Natural killer cell (primary cell): ENCODE measurements at regions not wholly inside any gene's neighbourhood (a gene's known extent, or its start where the extent isn't known, plus 50 kb on each side); places are given as distances from the start of the nearest gene placed in this dataset.

Experiments
- ATAC-seq, 3 donors: fragments of 150-1000 bp in 2 of 3; fragments of 200-7000 bp in 1 of 3; cut with Tn5 transposase; 1 replicate in 1 of 3; 2 replicates in 2 of 3; pipeline ENCODE4 v1.10.0; 2021; ENCODE audit warnings: mild to moderate bottlenecking in 2 of 3, moderate library complexity in 2 of 3
- DNase-seq, 2 donors: peaks; one replicate each; pipeline versions ENCODE4 v3.0.0 to v3.0.0-alpha.2; 2013 to 2021; ENCODE audit warnings: mixed read lengths in 1 of 2
- H3K27ac ChIP-seq: one replicate; pipeline ENCODE4 v1.5.1; 2013; ENCODE audit warnings: mild to moderate bottlenecking, low read length
- H3K27me3 ChIP-seq: one replicate; pipeline ENCODE4 v1.6.1; 2013; ENCODE audit warnings: low read length; ENCODE audit not compliant: control insufficient read depth, insufficient read depth
- H3K36me3 ChIP-seq: one replicate; pipeline ENCODE4 v1.6.1; 2013; ENCODE audit warnings: low read length; ENCODE audit not compliant: control insufficient read depth, insufficient read depth
- H3K4me1 ChIP-seq: one replicate; pipeline ENCODE4 v1.6.1; 2013; ENCODE audit warnings: low read length; ENCODE audit not compliant: control insufficient read depth, insufficient read depth
- H3K4me3 ChIP-seq: one replicate; pipeline ENCODE4 v1.5.1; 2013; ENCODE audit warnings: low read length
- H3K9me3 ChIP-seq: one replicate; pipeline ENCODE4 v1.6.1; 2013; ENCODE audit warnings: low read length; ENCODE audit not compliant: control insufficient read depth, insufficient read depth
- H3K27ac Mint-ChIP-seq, 2 donors: one replicate each; pipeline ENCODE4 v1.8.0; 2022; ENCODE audit warnings: mild to moderate bottlenecking in 2 of 2, mixed read lengths in 2 of 2, moderate library complexity in 1 of 2
- H3K27me3 Mint-ChIP-seq, 2 donors: one replicate each; pipeline ENCODE4 v1.8.0; 2022; ENCODE audit warnings: low read depth in 2 of 2, mixed read lengths in 2 of 2
- H3K36me3 Mint-ChIP-seq: one replicate; pipeline ENCODE4 v1.8.0; 2022; ENCODE audit warnings: mixed read lengths
- H3K4me1 Mint-ChIP-seq, 2 donors: one replicate each; pipeline ENCODE4 v1.8.0; 2022; ENCODE audit warnings: mixed read lengths in 2 of 2
- H3K4me3 Mint-ChIP-seq: one replicate; pipeline ENCODE4 v1.8.0; 2022; ENCODE audit warnings: mild to moderate bottlenecking, moderate library complexity, mixed read lengths
- H3K9me3 Mint-ChIP-seq, 2 donors: one replicate each; pipeline ENCODE4 v1.8.0; 2022; ENCODE audit warnings: mixed read lengths in 2 of 2
- WGBS: methylation state at CpG from one replicate; pipeline ENCODE4 v1.1.7; 2013; ENCODE audit warnings: missing lambda C conversion rate; ENCODE audit not compliant: insufficient coverage; 5-methylcytosine and 5-hydroxymethylcytosine counted together
- intact Hi-C: fragments of 100-400 bp; cut with micrococcal nuclease; formaldehyde crosslinking; loops from one replicate; pipeline ENCODE4 v1.14.2; 2022
- TF ChIP-seq, protein P1 (sequence below): fragments of 200-600 bp; IDR thresholded peaks from one replicate; pipeline ENCODE4 v1.8.0; 2022; ENCODE audit warnings: antibody characterized with exemption

DNA sequence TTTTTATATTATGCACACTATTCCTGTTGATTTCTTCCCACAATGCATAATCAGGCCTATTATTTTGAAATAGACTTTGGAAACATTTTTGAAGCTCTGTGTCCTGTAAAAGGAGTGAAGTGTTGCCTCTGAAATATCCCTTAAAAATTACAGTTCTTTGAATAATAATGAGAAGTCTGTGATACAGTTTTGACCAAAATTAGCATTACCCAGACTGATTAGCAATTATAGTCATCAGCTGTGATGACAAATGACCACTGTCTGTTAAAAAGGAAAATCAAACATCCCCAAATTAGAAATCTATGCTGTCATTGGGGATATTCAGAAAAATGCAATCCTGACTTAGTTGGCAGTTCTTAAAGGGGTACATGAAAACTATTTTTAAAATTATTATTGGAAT lies 63.7 kb downstream of the PTGS2 start:
- ATAC-seq (no peak), DNase-seq (no peak)
- Mint-ChIP-seq H3K27ac (no peak overlapping the region), H3K9me3 (peaks cover 0 to 2% of the 10 kb centered on the region in 2 donors), H3K36me3 (no peaks in the 10 kb centered on the region), H3K4me1 (peaks cover 46% of the 10 kb centered on the region in 2 donors), H3K4me3 (no peak overlapping the region), H3K27me3 (no peaks in the 10 kb centered on the region)
- no peaks in the 10 kb centered on the region for H3K9me3 ChIP-seq
- intact Hi-C loops: no loop called here
- TF ChIP-seq, protein P1, sequence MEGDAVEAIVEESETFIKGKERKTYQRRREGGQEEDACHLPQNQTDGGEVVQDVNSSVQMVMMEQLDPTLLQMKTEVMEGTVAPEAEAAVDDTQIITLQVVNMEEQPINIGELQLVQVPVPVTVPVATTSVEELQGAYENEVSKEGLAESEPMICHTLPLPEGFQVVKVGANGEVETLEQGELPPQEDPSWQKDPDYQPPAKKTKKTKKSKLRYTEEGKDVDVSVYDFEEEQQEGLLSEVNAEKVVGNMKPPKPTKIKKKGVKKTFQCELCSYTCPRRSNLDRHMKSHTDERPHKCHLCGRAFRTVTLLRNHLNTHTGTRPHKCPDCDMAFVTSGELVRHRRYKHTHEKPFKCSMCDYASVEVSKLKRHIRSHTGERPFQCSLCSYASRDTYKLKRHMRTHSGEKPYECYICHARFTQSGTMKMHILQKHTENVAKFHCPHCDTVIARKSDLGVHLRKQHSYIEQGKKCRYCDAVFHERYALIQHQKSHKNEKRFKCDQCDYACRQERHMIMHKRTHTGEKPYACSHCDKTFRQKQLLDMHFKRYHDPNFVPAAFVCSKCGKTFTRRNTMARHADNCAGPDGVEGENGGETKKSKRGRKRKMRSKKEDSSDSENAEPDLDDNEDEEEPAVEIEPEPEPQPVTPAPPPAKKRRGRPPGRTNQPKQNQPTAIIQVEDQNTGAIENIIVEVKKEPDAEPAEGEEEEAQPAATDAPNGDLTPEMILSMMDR: no peak
- no peak overlapping the region for H3K4me3 ChIP-seq
- H3K36me3 ChIP-seq: no peaks in the 10 kb centered on the region
- H3K27ac ChIP-seq: no peak overlapping the region
- no peaks in the 10 kb centered on the region for H3K27me3 ChIP-seq
- H3K4me1 ChIP-seq: peaks cover 21% of the 10 kb centered on the region

DNA sequence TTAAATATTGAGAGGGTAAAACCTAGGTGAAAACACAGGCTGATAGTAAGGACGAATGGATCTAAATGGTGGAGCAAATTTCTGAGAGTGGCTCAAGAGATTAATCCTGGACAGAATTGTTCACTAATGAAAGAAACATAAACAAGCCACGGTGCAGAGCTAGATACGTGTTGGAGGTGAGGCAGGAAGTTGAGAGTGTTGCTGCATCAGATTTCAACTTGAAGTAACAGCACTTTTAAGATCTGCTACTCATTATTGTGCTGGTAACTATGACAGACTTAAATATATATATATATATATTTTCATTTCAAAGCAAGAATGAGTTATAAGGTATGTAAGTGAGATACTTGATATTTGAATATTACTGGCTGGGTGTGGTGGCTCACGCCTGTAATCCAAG lies 64.9 kb downstream of the PTGS2 start:
- Histone ChIP-seq H3K27ac (no peak overlapping the region), H3K4me3 (no peak overlapping the region), H3K27me3 (no peaks in the 10 kb centered on the region), H3K36me3 (no peaks in the 10 kb centered on the region), H3K4me1 (peaks cover 11% of the 10 kb centered on the region), H3K9me3 (no peaks in the 10 kb centered on the region)
- intact Hi-C loops: no loop called here
- Mint-ChIP-seq H3K27me3 (no peaks in the 10 kb centered on the region), H3K36me3 (no peaks in the 10 kb centered on the region), H3K4me3 (no peak overlapping the region), H3K27ac (peak overlapping the region; percentile 6 to 11), H3K9me3 (peaks cover 0 to 2% of the 10 kb centered on the region in 2 donors), H3K4me1 (peaks cover 34 to 37% of the 10 kb centered on the region in 2 donors)
- DNase-seq (peak in 1 of 2 donors; percentile 5), ATAC-seq (peak in 1 of 3 donors; percentile 42)
- TF ChIP-seq, protein P1: no peak
- WGBS: 59% methylated on average over 4 of the region's 4 CpGs

GRCh38 chr1:186611156-186611555 lies 69.1 kb downstream of the PTGS2 start:
- ATAC-seq: no peak
- no peaks in the 10 kb centered on the region for H3K27me3 Mint-ChIP-seq
- 88% methylated on average over 3 of the region's 3 CpGs for WGBS
- H3K36me3 ChIP-seq: no peaks in the 10 kb centered on the region
- H3K4me3 ChIP-seq: no peak overlapping the region
- no peak overlapping the region for H3K27ac Mint-ChIP-seq
- DNase-seq: no peak
- H3K36me3 Mint-ChIP-seq: no peaks in the 10 kb centered on the region
- intact Hi-C loops: no loop called here
- peaks cover 0 to 2% of the 10 kb centered on the region in 2 donors for H3K9me3 Mint-ChIP-seq
- H3K4me1 ChIP-seq: peaks cover 4% of the 10 kb centered on the region
- H3K4me3 Mint-ChIP-seq: no peak overlapping the region
- H3K27ac ChIP-seq: no peak overlapping the region
- H3K9me3 ChIP-seq: no peaks in the 10 kb centered on the region
- peaks cover 15 to 16% of the 10 kb centered on the region in 2 donors for H3K4me1 Mint-ChIP-seq
- TF ChIP-seq, protein P1: no peak
- H3K27me3 ChIP-seq: no peaks in the 10 kb centered on the region

GRCh38 chr1:186609183-186609582 lies 71.0 kb downstream of the PTGS2 start:
- Mint-ChIP-seq H3K9me3 (peaks cover 0 to under 1% of the 10 kb centered on the region in 2 donors), H3K27me3 (no peaks in the 10 kb centered on the region)

More at GRCh38 chr1:186609183-186609582, 71.0 kb downstream of the PTGS2 start:
- Histone ChIP-seq H3K9me3 (no peaks in the 10 kb centered on the region), H3K27ac (no peak overlapping the region), H3K4me1 (no peaks in the 10 kb centered on the region), H3K36me3 (no peaks in the 10 kb centered on the region), H3K4me3 (no peak overlapping the region), H3K27me3 (no peaks in the 10 kb centered on the region)
- Mint-ChIP-seq H3K27ac (no peak overlapping the region), H3K36me3 (no peaks in the 10 kb centered on the region), H3K4me1 (peaks cover 2 to 6% of the 10 kb centered on the region in 2 donors), H3K4me3 (no peak overlapping the region)
- TF ChIP-seq, protein P1: no peak
- DNase-seq (no peak), ATAC-seq (no peak)
- intact Hi-C loops: no loop called here
